ENCODE measurements at regions not wholly inside any gene's neighbourhood (a gene's known extent, or its start where the extent isn't known, plus 50 kb on each side); places are given as distances from the start of the nearest gene placed in this dataset.

GRCh38 chr1:234977875-234978396, 150.7 kb downstream of the TOMM20 start:
- TF ChIP-seq CTCF (conservative IDR thresholded peaks at IDR 0.05; ENCODE audit: low read length) (no peak), EZH2phosphoT487 (IDR thresholded peaks at IDR 0.05; ENCODE audit: borderline replicate concordance, low read depth, low read length) (no peak)
- peaks cover 74% of the 10 kb centered on the region for H3K4me1 ChIP-seq (ENCODE audit: insufficient read depth, low read length, poor library complexity, severe bottlenecking)
- no peaks in the 10 kb centered on the region for H3K36me3 ChIP-seq (ENCODE audit: insufficient read depth, low read length)
- H3K9me2 ChIP-seq (ENCODE audit: insufficient read depth, low read length) = no peaks in the 10 kb centered on the region
- H2AFZ ChIP-seq (ENCODE audit: low read length) = peak overlapping the region; percentile 9; the same call in 1 of the 2 replicates
- no TSS peak for BruUV-seq (replicated peaks)
- H3K9me3 ChIP-seq (ENCODE audit: low read length) = no peaks in the 10 kb centered on the region
- intact Hi-C loops (cut with micrococcal nuclease; ENCODE audit: unreplicated experiment) = loop anchor here (1.0 to 5.0 kb wide), 7 partner anchors 15 to 366 kb away; partner anchors contain the start of gene IRF2BP2
- CTCF ChIA-PET (ENCODE audit: unreplicated experiment) = interaction anchor here (1.1 to 2.9 kb wide), 5 partner anchors 11 to 364 kb away, joined by 4 to 11 read pairs (median 4); no protein-coding TSS in a partner anchor
- POLR2A ChIA-PET = interaction anchor here (0.9 to 8.0 kb wide), 11 partner anchors 9 to 479 kb away, joined by 3 to 120 read pairs (median 4); no protein-coding TSS in a partner anchor
- peak overlapping the region; percentile 89 for H3K4me2 ChIP-seq (ENCODE audit: low read length)
- H3K4me3 ChIP-seq (ENCODE audit: low read depth, low read length, poor library complexity, severe bottlenecking) = peak overlapping the region; percentile 56
- peak overlapping the region; percentile 92 for H3K27ac ChIP-seq (ENCODE audit: low read depth, low read length, poor library complexity, severe bottlenecking)
- H4K20me1 ChIP-seq (ENCODE audit: insufficient read depth, low read length) = no peaks in the 10 kb centered on the region
- DNase-seq (ENCODE audit: low spot score) = no peak
- no peaks in the 10 kb centered on the region for H3K79me2 ChIP-seq (ENCODE audit: insufficient read depth, low read depth, low read length)

- TF ChIP-seq CTCF (conservative IDR thresholded peaks at IDR 0.05; ENCODE audit: low read length) = peak; percentile 43
- no peak for TF ChIP-seq EZH2phosphoT487 (IDR thresholded peaks at IDR 0.05; ENCODE audit: borderline replicate concordance, low read depth, low read length)
- intact Hi-C loops (cut with micrococcal nuclease; ENCODE audit: unreplicated experiment) = loop anchor here (5.0 kb wide), 2 partner anchors 85 to 365 kb away; partner anchors contain the start of gene IRF2BP2
- ChIA-PET POLR2A (interaction anchor here (0.9 to 8.0 kb wide), 12 partner anchors 10 to 366 kb away, joined by 3 to 120 read pairs (median 4); no protein-coding TSS in a partner anchor), CTCF (ENCODE audit: unreplicated experiment) (interaction anchor here (0.6 to 2.9 kb wide), 6 partner anchors 10 to 365 kb away, joined by 3 to 11 read pairs (median 4); no protein-coding TSS in a partner anchor)
- Histone ChIP-seq H2AFZ (ENCODE audit: low read length) (peak overlapping the region; percentile 76; the same call in 1 of the 2 replicates), H3K79me2 (ENCODE audit: insufficient read depth, low read depth, low read length) (no peaks in the 10 kb centered on the region), H3K27ac (ENCODE audit: low read depth, low read length, poor library complexity, severe bottlenecking) (peak overlapping the region; percentile 92), H3K4me3 (ENCODE audit: low read depth, low read length, poor library complexity, severe bottlenecking) (no peak overlapping the region), H3K9me3 (ENCODE audit: low read length) (no peaks in the 10 kb centered on the region), H3K36me3 (ENCODE audit: insufficient read depth, low read length) (no peaks in the 10 kb centered on the region), H3K4me2 (ENCODE audit: low read length) (peak overlapping the region; percentile 89), H3K4me1 (ENCODE audit: insufficient read depth, low read length, poor library complexity, severe bottlenecking) (peaks cover 82% of the 10 kb centered on the region), H4K20me1 (ENCODE audit: insufficient read depth, low read length) (no peaks in the 10 kb centered on the region), H3K9me2 (ENCODE audit: insufficient read depth, low read length) (no peaks in the 10 kb centered on the region)
- DNase-seq (ENCODE audit: low spot score) = no peak
- BruUV-seq (replicated peaks) = no TSS peak
These were observed 151.6 kb downstream of the TOMM20 start for GRCh38 chr1:234976861-234977680.

All from OCI-LY7 (cell line).